Activated CD8-positive, alpha-beta T cell treated with anti-CD3 and anti-CD28 coated beads for 36 hours (primary cell): ENCODE measurements at regions not wholly inside any gene's neighbourhood (a gene's known extent, or its start where the extent isn't known, plus 50 kb on each side); places are given as distances from the start of the nearest gene placed in this dataset.

Experiments used
- ATAC-seq: fragments of 200-7000 bp; cut with Tn5 transposase; one replicate; pipeline ENCODE4 v1.10.0; 2021; ENCODE audit warnings: mild to moderate bottlenecking, moderate library complexity
- CTCF ChIA-PET: fragments of 350-600 bp; sonication (Branson Sonifier 250); formaldehyde crosslinking; loops from one replicate; lab custom pipeline; 2021; ENCODE audit warnings: antibody characterized with exemption; lab: Charles Lee
- POLR2A ChIA-PET: fragments of 350-600 bp; sonication (Branson Sonifier 250); formaldehyde crosslinking; loops from one replicate; lab custom pipeline; 2021; ENCODE audit warnings: antibody characterized with exemption; lab: Charles Lee
- DNase-seq: peaks from one replicate; pipeline ENCODE4 v3.0.0-alpha.2; 2020
- H3K27ac Mint-ChIP-seq: one replicate; pipeline ENCODE4 v1.8.0; 2021; ENCODE audit warnings: mild to moderate bottlenecking, mixed read lengths
- H3K27me3 Mint-ChIP-seq: one replicate; pipeline ENCODE4 v1.8.0; 2021; ENCODE audit warnings: mixed read lengths
- H3K36me3 Mint-ChIP-seq: one replicate; pipeline ENCODE4 v1.8.0; 2021; ENCODE audit warnings: low read depth, mixed read lengths
- H3K4me1 Mint-ChIP-seq: one replicate; pipeline ENCODE4 v1.8.0; 2021; ENCODE audit warnings: low read depth, mixed read lengths
- H3K4me3 Mint-ChIP-seq: one replicate; pipeline ENCODE4 v1.8.0; 2021; ENCODE audit warnings: mild to moderate bottlenecking, moderate library complexity, mixed read lengths
- H3K9me3 Mint-ChIP-seq: one replicate; pipeline ENCODE4 v1.8.0; 2021; ENCODE audit warnings: mixed read lengths
- intact Hi-C: fragments of 100-400 bp; cut with micrococcal nuclease; formaldehyde crosslinking; loops from one replicate; pipeline ENCODE4 v1.10.0; 2022
- TF ChIP-seq, protein P1 (sequence below): fragments of 200-600 bp; IDR thresholded peaks from one replicate; pipeline ENCODE4 v1.8.0; 2022; ENCODE audit warnings: antibody characterized with exemption, mild to moderate bottlenecking

GRCh38 chr13:81048026-81048461 lies 707.1 kb upstream of the SPRY2 start:
- Mint-ChIP-seq H3K36me3 (no peaks in the 10 kb centered on the region), H3K9me3 (peaks cover 4% of the 10 kb centered on the region)
- CTCF ChIA-PET = interaction anchor here (1.0 kb wide), 1 partner anchor 15 kb away, joined by 4 read pairs; no protein-coding TSS in a partner anchor

DNA sequence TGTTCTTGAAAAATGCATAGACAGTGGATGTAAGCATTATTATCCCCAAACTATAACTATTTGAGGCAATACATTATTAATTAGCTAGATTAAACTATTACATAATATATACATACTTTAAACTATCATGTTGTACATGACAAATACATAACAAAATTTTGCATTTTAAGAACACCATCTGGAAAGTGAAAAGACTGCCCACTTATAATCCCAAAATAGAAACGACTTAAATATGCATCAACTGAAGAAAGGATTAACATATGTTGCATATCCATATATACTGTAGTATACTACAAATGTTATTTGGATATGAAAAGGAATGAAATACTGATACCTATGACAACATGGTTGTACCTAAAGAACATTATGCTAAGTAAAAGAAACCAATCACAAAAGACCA lies 700.8 kb upstream of the SPRY2 start:
- intact Hi-C loops = no loop called here
- DNase-seq (no peak), ATAC-seq (no peak)
- H3K4me3 Mint-ChIP-seq = no peak overlapping the region
- H3K4me1 Mint-ChIP-seq = no peaks in the 10 kb centered on the region
- H3K36me3 Mint-ChIP-seq = no peaks in the 10 kb centered on the region
- ChIA-PET CTCF (no interaction called here), POLR2A (no interaction called here)
- H3K9me3 Mint-ChIP-seq = peaks cover 8% of the 10 kb centered on the region
- TF ChIP-seq, protein P1, sequence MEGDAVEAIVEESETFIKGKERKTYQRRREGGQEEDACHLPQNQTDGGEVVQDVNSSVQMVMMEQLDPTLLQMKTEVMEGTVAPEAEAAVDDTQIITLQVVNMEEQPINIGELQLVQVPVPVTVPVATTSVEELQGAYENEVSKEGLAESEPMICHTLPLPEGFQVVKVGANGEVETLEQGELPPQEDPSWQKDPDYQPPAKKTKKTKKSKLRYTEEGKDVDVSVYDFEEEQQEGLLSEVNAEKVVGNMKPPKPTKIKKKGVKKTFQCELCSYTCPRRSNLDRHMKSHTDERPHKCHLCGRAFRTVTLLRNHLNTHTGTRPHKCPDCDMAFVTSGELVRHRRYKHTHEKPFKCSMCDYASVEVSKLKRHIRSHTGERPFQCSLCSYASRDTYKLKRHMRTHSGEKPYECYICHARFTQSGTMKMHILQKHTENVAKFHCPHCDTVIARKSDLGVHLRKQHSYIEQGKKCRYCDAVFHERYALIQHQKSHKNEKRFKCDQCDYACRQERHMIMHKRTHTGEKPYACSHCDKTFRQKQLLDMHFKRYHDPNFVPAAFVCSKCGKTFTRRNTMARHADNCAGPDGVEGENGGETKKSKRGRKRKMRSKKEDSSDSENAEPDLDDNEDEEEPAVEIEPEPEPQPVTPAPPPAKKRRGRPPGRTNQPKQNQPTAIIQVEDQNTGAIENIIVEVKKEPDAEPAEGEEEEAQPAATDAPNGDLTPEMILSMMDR = no peak
- no peak overlapping the region for H3K27ac Mint-ChIP-seq
- no peaks in the 10 kb centered on the region for H3K27me3 Mint-ChIP-seq

More at GRCh38 chr13:81048026-81048461, 707.1 kb upstream of the SPRY2 start:
- Mint-ChIP-seq H3K4me1 (no peaks in the 10 kb centered on the region), H3K4me3 (no peak overlapping the region), H3K27ac (no peak overlapping the region), H3K27me3 (no peaks in the 10 kb centered on the region)
- intact Hi-C loops = no loop called here
- POLR2A ChIA-PET = no interaction called here
- TF ChIP-seq, protein P1 = no peak
- DNase-seq = no peak
- ATAC-seq = no peak

DNA sequence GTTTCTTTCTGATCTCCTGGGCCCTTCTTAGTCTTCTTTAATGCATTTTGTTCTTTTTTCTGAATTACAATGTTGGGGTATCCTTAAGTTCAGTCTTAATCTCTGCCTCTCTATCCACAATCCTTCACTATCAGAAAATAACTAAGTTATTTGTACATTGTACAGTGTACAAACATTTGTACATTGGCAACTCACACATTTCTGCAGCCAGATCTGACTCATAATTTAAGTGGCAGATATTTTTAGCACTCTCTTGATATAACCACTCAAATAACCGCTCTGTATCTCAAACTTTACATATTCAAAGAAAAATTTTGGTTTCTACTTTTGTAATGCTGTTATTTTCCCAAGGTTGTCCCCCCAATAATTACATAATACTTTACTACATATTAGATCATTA lies 691.1 kb upstream of the SPRY2 start:
- Mint-ChIP-seq H3K9me3 (no peaks in the 10 kb centered on the region), H3K4me1 (no peaks in the 10 kb centered on the region), H3K27me3 (no peaks in the 10 kb centered on the region), H3K36me3 (no peaks in the 10 kb centered on the region), H3K27ac (no peak overlapping the region), H3K4me3 (no peak overlapping the region)
- DNase-seq (no peak), ATAC-seq (no peak)
- ChIA-PET CTCF (no interaction called here), POLR2A (no interaction called here)
- intact Hi-C loops = no loop called here
- TF ChIP-seq, protein P1 = no peak

DNA sequence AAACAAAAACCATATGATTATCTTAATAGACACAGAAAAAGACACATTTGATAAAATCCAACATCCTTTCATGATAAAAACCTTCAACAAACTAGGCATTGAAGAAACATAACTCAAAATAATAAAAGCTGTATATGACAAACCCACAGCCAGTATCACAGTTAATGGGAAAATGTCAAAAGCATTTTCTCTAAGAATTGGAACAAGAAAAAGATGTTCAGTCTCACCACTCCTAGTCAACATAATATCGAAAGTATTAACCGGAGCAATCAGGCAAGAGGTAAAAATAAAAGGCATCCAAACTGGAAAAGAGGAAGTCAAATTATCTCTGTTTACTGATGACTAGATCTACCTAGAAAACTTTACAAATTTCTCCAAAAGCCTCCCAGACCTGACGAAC lies 684.2 kb upstream of the SPRY2 start:
- H3K9me3 Mint-ChIP-seq = peaks cover 13% of the 10 kb centered on the region
- no peak overlapping the region for H3K4me3 Mint-ChIP-seq
- no peak overlapping the region for H3K27ac Mint-ChIP-seq
- POLR2A ChIA-PET = no interaction called here
- TF ChIP-seq, protein P1 = no peak
- CTCF ChIA-PET = interaction anchor here (0.8 kb wide), 1 partner anchor 46 kb away, joined by 3 read pairs; no protein-coding TSS in a partner anchor
- H3K27me3 Mint-ChIP-seq = no peaks in the 10 kb centered on the region
- H3K36me3 Mint-ChIP-seq = no peaks in the 10 kb centered on the region
- no peaks in the 10 kb centered on the region for H3K4me1 Mint-ChIP-seq
- intact Hi-C loops = no loop called here
- no peak for ATAC-seq
- no peak for DNase-seq

DNA sequence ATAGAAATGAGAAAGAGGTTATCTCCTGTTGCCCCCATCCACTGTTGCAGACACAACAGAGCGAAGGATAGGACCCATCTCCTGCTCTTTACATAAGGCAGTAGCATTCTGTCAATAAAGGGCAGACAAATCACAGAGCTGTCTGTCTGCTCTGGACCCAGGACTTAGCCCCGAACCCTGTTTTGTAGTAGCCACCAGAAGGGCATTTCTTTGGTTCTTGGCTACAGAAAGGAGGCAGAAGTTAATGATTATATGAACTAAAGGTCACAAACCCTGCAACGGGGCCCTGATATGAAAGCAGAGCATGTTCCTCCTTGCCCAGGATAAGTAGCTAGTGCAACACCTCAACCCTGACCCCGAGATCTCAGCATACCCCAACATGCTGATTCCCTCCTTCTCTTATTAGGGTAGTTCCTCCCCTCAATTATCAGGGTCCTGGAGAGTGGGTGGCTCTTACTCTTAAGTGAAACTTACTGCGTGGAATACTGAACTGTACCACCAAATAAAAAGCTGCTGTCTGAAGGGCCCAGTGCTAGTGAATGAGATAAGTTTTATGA lies 680.4 kb upstream of the SPRY2 start:
- no peaks in the 10 kb centered on the region for H3K4me1 Mint-ChIP-seq

More for the DNA sequence above, 680.4 kb upstream of the SPRY2 start:
- TF ChIP-seq, protein P1 = no peak
- no peak overlapping the region for H3K4me3 Mint-ChIP-seq
- ChIA-PET CTCF (no interaction called here), POLR2A (no interaction called here)
- H3K9me3 Mint-ChIP-seq = peaks cover 10% of the 10 kb centered on the region
- H3K27ac Mint-ChIP-seq = no peak overlapping the region
- ATAC-seq (no peak), DNase-seq (no peak)
- no peaks in the 10 kb centered on the region for H3K36me3 Mint-ChIP-seq
- H3K27me3 Mint-ChIP-seq = no peaks in the 10 kb centered on the region
- intact Hi-C loops = no loop called here
